ENCODE measurements at regions not wholly inside any gene's neighbourhood (a gene's known extent, or its start where the extent isn't known, plus 50 kb on each side); places are given as distances from the start of the nearest gene placed in this dataset.

- ATAC-seq (no peak), DNase-seq (ENCODE audit: low read depth, low spot score) (no peak), FAIRE-seq (no peak)
- Histone ChIP-seq H4K20me1 (ENCODE audit: control insufficient read depth, insufficient read depth) (no peaks in the 10 kb centered on the region), H3K27me3 (replicated peaks in 1 of 2; ENCODE audit: control insufficient read depth in 2 of 2, insufficient read depth in 2 of 2, low read length in 1 of 2) (no peaks in the 10 kb centered on the region), H3K36me3 (ENCODE audit: control insufficient read depth in 2 of 2, insufficient read depth in 2 of 2, low read length in 1 of 2) (no peaks in the 10 kb centered on the region), H3K4me2 (ENCODE audit: control insufficient read depth, insufficient read depth) (no peak overlapping the region), H3K4me3 (no peak overlapping the region), H3K4me1 (ENCODE audit: control insufficient read depth, insufficient read depth, low read length) (no peaks in the 10 kb centered on the region), H3K9me3 (replicated peaks; ENCODE audit: control insufficient read depth, insufficient read depth, low read length) (no peaks in the 10 kb centered on the region), H3K79me2 (ENCODE audit: control insufficient read depth, insufficient read depth, low read length) (no peaks in the 10 kb centered on the region), H2AFZ (ENCODE audit: control insufficient read depth, low read depth, low read length) (no peak overlapping the region), H3K27ac (ENCODE audit: control insufficient read depth, insufficient read depth) (no peak overlapping the region), H3K9ac (ENCODE audit: control insufficient read depth, insufficient read depth, low read length) (no peak overlapping the region)
- POLR2A ChIA-PET = no interaction called here
- SMC1A ChIA-PET (ENCODE audit: uncharacterized antibody, unreplicated experiment) = interaction anchor here (0.7 to 1.3 kb wide), 2 partner anchors 10 to 316 kb away, joined by 3 read pairs; no protein-coding TSS in a partner anchor
- 3% methylated on average over 5 of the region's 5 CpGs for WGBS (ENCODE audit: insufficient coverage, insufficient replicate concordance, low lambda C conversion rate, missing lambda C conversion rate)
- no TSS peak for BruUV-seq (replicated peaks)
- in situ Hi-C loops (cut with MboI) = no loop called here
- CTCF ChIA-PET = interaction anchor here (0.6 kb wide), 1 partner anchor 68 kb away, joined by 3 read pairs; no protein-coding TSS in a partner anchor
- intact Hi-C loops (cut with micrococcal nuclease; ENCODE audit: unreplicated experiment) = no loop called here
- RAD21 ChIA-PET (ENCODE audit: unreplicated experiment) = no interaction called here
- TF ChIP-seq TCF3 (IDR thresholded peaks at IDR 0.05; ENCODE audit: borderline replicate concordance, insufficient read depth, low read depth, low read length) (no peak), KAT2A (conservative IDR thresholded peaks at IDR 0.05; ENCODE audit: control insufficient read depth, low read depth, low read length) (no peak), IRF4 (IDR thresholded peaks at IDR 0.05; ENCODE audit: low read depth, low read length) (no peak), ZBTB4 (CRISPR knock-in tag; IDR thresholded peaks at IDR 0.05) (no peak), NR2C1 (IDR thresholded peaks at IDR 0.05) (no peak), SIN3A (IDR thresholded peaks at IDR 0.05; ENCODE audit: low read depth, low read length) (no peak), NFXL1 (IDR thresholded peaks at IDR 0.05; ENCODE audit: borderline replicate concordance) (no peak), ETV6 (conservative IDR thresholded peaks at IDR 0.05 in 1 of 2, IDR thresholded peaks at IDR 0.05 in 1 of 2; ENCODE audit: borderline replicate concordance in 1 of 2, low read depth in 1 of 2) (no peak), ZNF384 (IDR thresholded peaks at IDR 0.05; ENCODE audit: borderline replicate concordance, low read depth, low read length) (no peak), EP300 (IDR thresholded peaks at IDR 0.05; ENCODE audit: borderline replicate concordance in 1 of 2, control insufficient read depth in 1 of 2, low read depth in 2 of 2, low read length in 2 of 2) (no peak), E2F4 (IDR thresholded peaks at IDR 0.05; ENCODE audit: low read depth, low read length) (no peak), CEBPZ (IDR thresholded peaks at IDR 0.05; ENCODE audit: low read depth, low read length) (no peak), ZBED1 (IDR thresholded peaks at IDR 0.05; ENCODE audit: borderline replicate concordance) (no peak), ATF2 (IDR thresholded peaks at IDR 0.05; ENCODE audit: low read length) (no peak)
Observed at GRCh38 chr5:135671052-135671705, 92.4 kb upstream of the CXCL14 start.

Measured in GM12878 (cell line).